PFSK-1 (cell line): ENCODE measurements at regions not wholly inside any gene's neighbourhood (a gene's known extent, or its start where the extent isn't known, plus 50 kb on each side); places are given as distances from the start of the nearest gene placed in this dataset.

Source experiments
- FOXP2 ChIP-seq: optimal IDR thresholded peaks from 2 replicates; pipeline ENCODE3; 2011; ENCODE audit warnings: borderline replicate concordance, control low read depth, inconsistent platforms; ENCODE audit not compliant: insufficient read depth; ENCODE audit errors: extremely low read length, extremely low read depth
- POLR2AphosphoS5 ChIP-seq: IDR thresholded peaks from 2 replicates; pipeline ENCODE4 v1.6.1; 2012; ENCODE audit warnings: low read depth, mild to moderate bottlenecking, control low read depth, low read length, moderate library complexity
- SIN3A ChIP-seq: IDR thresholded peaks from 2 replicates; pipeline ENCODE4 v1.6.1; 2012; ENCODE audit warnings: mild to moderate bottlenecking, low read length, moderate library complexity, borderline replicate concordance; ENCODE audit not compliant: insufficient read depth
- TAF1 ChIP-seq: IDR thresholded peaks from 2 replicates; pipeline ENCODE4 v1.6.1; 2012; ENCODE audit warnings: low read length, control low read depth, borderline replicate concordance; ENCODE audit not compliant: insufficient read depth
- TF ChIP-seq, protein P1 (sequence below), 2 experiments: IDR thresholded peaks; 2 replicates each; pipeline versions ENCODE4 v1.6.1 to v1.8.0; 2011 to 2012; ENCODE audit warnings: low read depth in 2 of 2, low read length in 2 of 2, control low read depth in 1 of 2, inconsistent platforms in 1 of 2, mild to moderate bottlenecking in 1 of 2, moderate library complexity in 1 of 2; ENCODE audit not compliant: insufficient read depth in 1 of 2

DNA sequence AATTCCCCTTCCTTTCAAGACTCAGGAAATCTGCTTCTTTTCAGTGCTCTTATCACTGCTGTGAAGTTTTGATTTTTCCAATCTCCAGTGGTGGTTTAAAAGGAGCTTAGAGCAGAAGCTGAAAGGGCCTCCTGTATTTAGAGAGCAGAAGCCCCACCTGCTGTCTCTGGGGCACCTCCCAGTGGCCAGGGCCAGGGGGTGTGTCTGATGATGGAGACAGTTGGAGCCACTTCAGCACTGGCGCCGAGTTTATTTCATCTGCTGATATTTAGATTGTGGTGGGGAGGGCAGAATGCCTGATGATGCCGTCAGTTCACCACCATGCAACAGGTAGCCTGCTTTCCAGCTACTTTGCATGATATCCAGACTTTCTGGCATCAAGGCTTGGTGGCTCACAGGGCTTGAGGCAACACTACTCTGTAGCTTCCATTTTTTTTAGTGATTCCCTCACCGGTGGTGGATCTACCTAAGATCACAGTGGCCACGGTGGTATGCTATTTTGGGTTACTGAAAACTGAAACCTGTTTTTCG, 371.9 kb downstream of the KCNRG start:
- TF ChIP-seq TAF1 (no peak), POLR2AphosphoS5 (no peak), SIN3A (no peak), FOXP2 (no peak)
- TF ChIP-seq, protein P1, sequence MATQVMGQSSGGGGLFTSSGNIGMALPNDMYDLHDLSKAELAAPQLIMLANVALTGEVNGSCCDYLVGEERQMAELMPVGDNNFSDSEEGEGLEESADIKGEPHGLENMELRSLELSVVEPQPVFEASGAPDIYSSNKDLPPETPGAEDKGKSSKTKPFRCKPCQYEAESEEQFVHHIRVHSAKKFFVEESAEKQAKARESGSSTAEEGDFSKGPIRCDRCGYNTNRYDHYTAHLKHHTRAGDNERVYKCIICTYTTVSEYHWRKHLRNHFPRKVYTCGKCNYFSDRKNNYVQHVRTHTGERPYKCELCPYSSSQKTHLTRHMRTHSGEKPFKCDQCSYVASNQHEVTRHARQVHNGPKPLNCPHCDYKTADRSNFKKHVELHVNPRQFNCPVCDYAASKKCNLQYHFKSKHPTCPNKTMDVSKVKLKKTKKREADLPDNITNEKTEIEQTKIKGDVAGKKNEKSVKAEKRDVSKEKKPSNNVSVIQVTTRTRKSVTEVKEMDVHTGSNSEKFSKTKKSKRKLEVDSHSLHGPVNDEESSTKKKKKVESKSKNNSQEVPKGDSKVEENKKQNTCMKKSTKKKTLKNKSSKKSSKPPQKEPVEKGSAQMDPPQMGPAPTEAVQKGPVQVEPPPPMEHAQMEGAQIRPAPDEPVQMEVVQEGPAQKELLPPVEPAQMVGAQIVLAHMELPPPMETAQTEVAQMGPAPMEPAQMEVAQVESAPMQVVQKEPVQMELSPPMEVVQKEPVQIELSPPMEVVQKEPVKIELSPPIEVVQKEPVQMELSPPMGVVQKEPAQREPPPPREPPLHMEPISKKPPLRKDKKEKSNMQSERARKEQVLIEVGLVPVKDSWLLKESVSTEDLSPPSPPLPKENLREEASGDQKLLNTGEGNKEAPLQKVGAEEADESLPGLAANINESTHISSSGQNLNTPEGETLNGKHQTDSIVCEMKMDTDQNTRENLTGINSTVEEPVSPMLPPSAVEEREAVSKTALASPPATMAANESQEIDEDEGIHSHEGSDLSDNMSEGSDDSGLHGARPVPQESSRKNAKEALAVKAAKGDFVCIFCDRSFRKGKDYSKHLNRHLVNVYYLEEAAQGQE (IDR thresholded peaks at IDR 0.05; ENCODE audit: insufficient read depth in 1 of 2, low read depth in 2 of 2, low read length in 2 of 2) = no peak

DNA sequence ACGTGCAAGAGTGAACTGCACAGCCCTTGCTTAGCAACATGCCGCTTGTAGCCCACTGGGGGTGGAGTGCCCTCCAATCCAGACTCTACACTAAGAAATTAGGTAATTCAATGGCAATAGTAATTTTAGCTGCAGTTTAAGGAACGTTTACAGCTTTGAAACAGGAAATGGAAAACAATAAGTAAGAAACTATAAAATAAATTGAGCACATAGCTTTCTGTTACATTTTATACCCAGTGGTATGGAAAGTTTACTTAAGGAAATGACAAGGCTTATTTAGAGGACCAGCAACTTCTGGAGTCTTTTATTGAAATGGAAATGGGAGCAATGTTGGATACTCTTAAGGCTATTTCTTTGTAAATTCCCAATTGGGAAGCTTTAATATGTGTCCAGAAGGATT, 373.2 kb downstream of the KCNRG start:
- no peak for TF ChIP-seq TAF1
- TF ChIP-seq FOXP2 = no peak
- TF ChIP-seq, protein P1 (IDR thresholded peaks at IDR 0.05; ENCODE audit: insufficient read depth in 1 of 2, low read depth in 2 of 2, low read length in 2 of 2) = no peak
- no peak for TF ChIP-seq SIN3A
- TF ChIP-seq POLR2AphosphoS5 = no peak

DNA sequence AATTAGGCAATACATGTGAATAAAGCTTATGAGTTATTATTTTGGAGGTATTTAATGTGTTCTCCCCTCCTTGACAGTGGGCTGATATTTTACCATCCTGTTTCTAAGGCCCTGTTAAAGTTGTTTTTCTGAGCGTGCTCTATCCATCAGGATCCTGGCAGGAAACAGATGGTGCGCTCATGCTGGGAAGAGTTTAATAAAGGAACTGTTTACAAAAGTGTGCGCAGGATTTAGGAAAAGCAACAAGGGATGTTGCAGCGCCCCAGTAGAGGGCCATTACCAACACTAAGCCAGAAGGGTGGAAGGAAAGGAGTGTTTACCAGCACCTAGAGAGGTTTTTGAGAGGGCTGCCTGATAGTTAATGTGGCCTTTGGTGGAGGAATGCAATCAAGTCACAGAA, 374.5 kb downstream of the KCNRG start:
- TF ChIP-seq SIN3A = no peak
- TF ChIP-seq FOXP2 = no peak
- TF ChIP-seq, protein P1 (IDR thresholded peaks at IDR 0.05; ENCODE audit: insufficient read depth in 1 of 2, low read depth in 2 of 2, low read length in 2 of 2) = no peak
- no peak for TF ChIP-seq TAF1
- no peak for TF ChIP-seq POLR2AphosphoS5

- TF ChIP-seq FOXP2 = no peak
These were observed 375.4 kb downstream of the KCNRG start for GRCh38 chr13:50390503-50391248.

GRCh38 chr13:50392977-50393376, 377.7 kb downstream of the KCNRG start:
- TF ChIP-seq, protein P1 (IDR thresholded peaks at IDR 0.05; ENCODE audit: insufficient read depth in 1 of 2, low read depth in 2 of 2, low read length in 2 of 2) = no peak
- TF ChIP-seq POLR2AphosphoS5 (no peak), TAF1 (no peak), FOXP2 (no peak), SIN3A (no peak)
